Mucosa of gallbladder (tissue), 1 donor: ENCODE measurements at regions not wholly inside any gene's neighbourhood (a gene's known extent, or its start where the extent isn't known, plus 50 kb on each side); places are given as distances from the start of the nearest gene placed in this dataset.

Source experiments
- DNase-seq: peaks from one replicate; pipeline ENCODE4 v3.0.0-alpha.2; 2020; ENCODE audit warnings: low spot score
- donor health status: DM: no; HTN: no; CAD: no.

DNA sequence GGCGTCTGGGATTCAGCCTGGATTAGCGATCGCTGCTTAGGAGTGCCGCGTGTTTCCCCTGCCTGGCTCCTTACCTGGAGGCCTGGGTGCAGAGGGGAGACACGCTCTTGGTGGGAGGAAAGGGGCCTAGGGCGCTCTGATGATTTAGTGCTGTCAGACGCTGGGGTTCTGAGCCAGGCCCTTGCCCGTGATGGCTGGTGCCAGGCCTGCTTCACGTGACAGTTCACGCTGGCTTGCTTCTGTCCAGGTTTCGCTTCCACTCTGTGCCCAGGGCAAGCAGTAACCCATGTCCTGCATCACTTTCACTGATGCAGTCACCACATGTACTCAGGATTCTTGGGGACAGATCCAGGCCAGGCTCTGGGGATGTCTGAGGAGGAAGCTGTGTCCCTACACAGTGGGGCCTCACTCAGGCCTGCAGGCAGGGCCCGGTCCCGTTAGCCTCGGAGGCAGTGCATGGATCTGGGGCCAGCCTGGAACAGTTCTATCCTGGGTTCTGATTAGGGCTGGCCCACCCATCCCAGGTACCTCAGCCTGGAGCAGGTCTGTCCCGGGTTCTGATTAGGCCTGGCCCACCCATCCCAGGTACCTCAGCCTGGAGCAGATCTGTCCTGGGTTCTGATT is 1220.9 kb downstream of the BRD1 start:
- DNase-seq: no peak

DNA sequence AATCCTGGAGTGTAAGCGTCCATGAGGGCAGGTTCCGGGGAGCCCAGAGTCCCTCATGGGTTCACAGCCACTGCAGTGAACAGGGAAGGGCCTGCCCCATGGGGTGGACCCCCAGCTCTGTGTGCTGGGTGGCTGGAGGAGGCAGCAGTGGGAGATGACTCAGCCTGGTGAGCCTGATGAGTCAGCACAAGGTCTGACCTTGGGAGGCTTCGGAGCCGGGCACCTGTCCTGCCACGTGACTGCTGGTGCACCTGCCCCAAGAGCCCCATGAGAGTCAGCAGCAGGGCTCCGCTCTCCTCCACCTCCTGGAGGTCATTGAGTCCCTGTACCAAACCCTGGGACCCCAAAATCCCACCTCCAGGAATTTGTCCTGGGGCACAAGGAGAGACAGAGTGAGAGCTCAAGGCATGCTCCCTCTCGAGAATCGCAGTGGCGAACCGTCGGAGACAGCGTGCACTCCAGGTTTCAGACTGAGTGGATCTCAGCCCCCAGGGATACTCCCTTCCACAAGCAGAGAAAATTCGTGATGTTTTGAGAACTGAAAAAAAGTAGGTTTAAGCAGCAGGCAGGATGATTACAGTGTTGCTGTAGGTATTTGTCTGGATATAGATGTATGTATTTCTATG is 1221.7 kb downstream of the BRD1 start:
- DNase-seq: peak; percentile 75

DNA sequence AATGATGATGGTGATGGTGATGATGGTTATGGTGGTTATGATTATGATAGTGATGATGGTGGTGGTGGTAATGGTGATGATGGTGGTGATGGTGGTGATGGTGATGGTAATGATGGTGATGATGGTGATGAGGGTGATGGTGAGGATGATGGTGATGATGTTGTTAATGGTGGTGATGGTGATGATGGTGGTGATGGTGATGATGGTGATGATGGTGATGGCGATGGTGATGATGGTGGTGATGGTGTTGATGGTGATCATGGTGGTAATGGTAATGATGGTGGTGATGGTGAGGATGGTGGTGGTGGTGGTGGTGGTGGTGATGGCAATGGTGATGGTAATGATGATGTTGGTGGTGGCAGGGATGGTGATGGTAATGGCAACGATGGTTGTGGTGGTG is 1222.5 kb downstream of the BRD1 start:
- DNase-seq: no peak

DNA sequence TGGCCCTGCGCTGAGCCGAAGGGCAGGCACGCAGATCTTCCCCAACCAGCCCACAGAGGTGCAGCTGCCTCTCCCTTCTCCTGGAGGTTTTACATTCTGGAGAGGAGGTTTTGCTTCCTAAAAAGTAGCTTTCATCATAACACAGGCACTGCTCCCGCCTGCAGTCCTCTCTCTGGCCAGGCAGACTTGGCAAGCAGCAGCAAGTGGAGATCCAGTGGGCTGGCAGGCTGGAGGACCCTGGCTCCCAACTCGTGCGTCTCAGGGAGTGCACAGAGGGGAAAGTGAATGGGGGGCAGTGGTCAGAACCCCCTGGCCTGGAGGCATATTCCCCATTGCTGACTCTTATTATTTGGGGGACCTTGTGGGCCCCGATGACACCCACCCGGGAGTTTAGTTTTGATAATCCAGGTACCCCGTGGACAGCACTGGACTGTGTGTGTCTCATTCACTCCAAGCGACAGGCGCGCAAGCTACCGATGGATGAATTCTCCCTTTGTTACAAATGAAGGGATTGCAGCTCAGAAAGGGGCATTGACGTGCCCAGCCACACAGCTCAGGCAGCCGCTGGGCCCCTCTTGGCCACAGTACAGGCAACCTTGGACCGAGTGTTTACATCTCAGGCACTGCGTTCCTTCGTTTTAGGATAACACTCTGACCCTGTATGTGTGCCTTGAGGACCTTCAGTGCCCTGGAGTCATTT is 1223.9 kb downstream of the BRD1 start:
- DNase-seq: no peak

DNA sequence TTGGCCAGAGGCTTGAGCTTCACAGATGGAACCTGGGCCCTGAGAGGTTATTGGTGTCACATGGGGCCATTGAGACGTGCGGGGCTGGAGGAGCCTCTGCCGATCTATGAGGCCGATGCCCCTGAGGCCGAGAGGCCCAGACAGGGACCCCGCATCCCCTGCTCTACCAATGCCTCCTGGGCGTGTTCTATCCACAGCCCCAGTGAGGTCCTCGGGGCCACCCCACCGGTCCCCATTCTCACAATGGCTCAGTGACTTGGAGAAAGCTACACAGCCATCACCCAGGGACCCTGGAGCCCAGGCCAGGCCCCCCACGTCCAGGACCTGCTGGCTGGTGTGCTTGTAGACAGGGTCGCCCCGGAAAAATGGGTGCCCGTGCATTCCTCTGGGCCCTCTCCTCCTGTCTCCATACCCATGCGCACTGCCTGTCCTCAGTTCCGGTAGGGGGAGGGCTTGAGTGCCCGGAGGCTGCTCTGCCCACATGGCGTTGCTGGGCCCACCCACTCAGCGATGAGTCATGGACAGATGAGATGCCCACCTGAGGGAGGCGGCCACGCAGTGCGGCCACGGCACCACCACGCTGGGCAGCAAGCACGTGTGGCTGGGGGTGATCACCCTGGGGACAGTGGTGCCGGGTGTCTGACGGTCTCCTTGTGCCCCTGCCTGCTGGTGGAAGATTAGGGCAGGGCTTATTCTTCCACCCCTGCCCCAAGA is 1224.7 kb downstream of the BRD1 start:
- no peak for DNase-seq

DNA sequence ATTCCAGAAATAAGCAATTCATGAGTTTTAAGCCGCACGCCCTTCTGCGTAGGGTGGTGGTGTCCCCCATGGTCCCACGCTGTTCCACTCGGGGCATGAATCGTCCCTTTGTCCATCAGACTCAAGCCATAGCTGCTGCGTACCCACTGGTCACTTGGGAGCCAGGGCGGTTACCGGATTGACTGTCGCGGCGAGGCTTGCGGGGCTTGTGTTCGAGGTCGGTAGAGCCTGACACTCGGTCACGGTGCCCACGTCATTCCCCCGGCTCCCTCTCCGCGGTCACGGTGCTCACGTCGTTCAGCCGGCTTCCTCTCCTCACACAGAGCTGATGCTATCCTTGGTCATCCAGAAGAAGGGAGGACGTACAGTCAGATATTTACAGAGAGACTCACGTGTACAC is 1227.0 kb downstream of the BRD1 start:
- DNase-seq: no peak

DNA sequence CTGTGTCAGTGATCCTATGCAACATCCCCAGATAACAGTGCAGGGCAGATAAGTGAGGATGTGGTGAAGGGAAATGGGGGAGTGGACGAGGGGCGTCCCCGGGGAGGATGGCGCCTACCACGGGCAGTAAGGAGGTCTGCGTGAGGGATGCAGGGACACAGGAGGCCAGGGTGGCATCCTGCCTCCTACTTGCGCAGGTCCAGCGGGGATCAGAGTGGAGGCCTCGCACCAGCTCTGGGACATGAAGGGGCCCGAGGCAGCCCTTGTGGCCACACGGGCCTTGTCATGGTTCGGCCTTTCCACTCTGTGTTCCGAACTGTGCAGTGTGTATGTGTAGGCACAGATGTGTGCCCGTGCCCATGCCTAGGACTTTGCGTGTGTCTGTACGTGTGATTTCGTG is 1227.5 kb downstream of the BRD1 start:
- no peak for DNase-seq

DNA sequence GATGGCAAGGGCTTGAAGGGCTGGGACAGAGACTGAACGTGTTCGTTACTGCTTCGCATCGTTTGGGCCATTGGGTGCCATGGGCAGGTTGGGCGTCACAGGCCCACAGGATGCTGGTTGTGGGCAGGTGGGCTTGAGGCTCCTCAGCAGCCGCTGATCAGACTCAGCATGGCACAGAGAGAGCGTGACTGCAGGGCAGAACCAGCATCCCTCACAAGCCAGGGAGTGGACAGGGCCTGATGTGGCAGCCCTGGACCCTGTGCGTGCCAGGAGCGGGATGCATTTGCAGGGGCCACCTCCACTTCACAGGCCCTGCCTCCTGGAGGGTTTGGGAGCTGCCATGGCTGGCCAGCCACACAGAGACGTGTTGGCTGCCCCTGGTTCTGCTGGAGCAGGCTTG is 1228.3 kb downstream of the BRD1 start:
- DNase-seq: no peak

DNA sequence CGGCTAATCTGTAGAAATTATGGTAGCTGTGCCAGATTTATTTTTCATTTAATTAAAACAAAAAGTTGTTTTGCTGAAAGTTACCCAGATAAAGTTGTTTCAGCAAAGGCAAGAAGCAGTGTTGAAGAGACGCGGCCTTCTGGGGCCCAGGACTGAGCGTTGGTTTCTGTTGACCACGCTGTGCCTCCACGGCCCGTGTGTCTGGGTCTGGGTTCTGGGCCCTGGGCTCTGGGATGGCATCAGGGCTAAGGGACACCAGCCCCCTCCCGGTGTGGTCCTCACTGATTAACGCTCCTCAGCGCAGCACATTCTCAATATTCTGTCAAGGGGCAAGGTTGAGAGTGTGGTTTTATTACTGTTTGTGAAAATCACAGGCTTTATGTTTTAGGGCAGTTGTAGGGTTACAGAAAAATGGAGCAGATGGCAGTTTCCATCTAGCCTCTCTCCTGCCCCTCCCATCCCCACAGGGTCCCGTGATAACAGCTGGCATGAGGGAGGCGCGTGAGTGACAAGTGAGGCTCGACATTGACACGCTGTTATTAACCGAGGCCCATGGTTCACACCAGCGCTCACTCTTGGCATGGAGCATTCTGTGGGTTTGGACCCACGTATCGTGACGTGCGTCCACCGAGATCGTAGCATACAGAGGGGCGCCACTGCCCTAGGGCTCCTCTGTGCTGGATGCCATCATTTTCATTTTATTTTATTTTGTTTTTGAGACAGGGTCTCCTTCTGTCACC is 1231.4 kb downstream of the BRD1 start:
- DNase-seq: no peak

DNA sequence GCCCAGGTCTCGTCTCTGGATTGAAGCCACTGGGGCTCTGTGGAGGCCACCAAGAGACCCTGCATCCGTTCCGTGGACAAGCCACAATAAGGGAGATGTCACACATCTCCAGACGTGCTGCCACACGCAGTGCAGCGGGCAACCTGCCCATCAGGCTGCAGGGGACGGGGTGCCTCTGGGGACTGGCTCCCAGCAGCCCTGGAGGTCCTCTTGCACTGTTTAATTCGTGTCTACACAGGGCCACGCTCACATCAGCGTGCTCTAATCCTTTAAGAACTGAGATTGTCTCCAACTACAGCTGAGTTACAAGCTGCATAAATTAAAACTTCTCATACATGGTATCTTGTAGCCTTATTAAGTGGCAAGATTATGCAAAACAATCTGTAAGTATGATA is 1232.2 kb downstream of the BRD1 start:
- no peak for DNase-seq

DNA sequence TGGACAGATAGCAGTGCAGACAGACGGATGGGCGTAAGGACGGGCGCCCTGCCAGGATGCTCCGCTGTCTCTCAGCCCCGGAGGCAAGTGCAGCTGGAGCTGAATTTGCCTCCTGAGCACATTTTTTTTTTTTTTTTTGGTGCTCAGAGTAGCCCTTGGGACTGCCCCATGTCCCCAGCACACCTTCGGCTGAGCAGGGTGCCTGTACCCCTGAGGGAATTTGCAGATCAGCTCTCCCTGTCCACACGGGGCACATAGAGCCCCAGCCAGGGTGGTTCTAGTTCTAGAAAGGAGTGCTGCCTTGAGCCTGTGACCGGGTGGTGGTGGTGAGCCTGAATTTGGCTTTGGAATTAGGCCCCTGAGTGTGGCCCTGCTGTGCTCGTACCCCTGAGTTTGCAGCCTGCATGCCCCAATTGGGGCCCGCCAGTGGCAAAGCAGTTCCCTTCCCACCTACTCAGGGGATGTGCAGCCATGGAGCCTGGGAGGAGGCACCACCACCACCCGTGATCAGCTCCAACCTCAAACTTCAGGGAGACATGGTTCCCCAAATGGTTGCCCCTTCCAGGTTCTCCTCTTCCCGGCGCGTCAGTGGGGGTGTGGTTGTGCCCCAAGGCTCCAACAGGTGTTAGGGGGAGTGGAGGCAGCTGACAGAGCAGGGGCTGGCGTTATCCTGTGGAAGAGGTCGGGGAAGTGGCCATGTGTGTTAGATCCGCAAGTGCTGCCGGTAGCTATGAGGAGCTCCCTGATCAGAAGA is 1232.7 kb downstream of the BRD1 start:
- DNase-seq: no peak

DNA sequence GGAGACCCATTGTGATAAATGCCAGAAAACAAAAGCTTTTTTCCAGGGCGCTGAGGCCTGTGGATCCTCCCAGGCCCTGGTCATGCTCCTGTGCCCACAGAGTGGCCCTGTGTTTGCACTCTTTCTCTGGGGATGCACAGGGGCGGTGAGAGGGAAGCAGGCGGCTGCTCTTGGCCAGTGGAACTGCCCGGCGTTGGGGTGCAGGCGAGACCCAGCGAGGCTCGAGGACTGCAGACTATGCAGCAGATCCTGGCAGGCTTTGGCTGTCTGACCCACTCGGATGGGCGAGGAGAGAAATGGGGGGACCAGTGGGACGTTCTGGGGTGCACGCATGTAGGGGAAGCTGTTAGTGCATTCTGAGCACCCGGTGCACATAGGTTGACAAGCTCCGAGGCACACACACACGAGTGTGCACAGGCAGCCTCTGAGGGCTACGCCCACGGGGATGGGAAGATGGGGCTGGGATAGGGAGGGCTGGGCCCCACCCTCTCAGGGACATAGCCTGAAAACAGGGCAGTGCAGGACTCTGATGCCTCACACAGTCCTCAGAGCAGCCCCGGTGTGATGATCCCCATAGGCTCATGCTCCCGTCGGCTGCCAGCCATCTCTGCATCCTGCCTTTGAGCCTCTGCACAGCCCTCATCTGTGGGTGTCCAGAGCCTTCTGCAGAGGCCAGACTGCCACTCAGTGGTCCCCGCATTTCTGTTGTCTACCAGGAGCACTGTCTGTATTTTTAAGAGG is 1233.5 kb downstream of the BRD1 start:
- no peak for DNase-seq

DNA sequence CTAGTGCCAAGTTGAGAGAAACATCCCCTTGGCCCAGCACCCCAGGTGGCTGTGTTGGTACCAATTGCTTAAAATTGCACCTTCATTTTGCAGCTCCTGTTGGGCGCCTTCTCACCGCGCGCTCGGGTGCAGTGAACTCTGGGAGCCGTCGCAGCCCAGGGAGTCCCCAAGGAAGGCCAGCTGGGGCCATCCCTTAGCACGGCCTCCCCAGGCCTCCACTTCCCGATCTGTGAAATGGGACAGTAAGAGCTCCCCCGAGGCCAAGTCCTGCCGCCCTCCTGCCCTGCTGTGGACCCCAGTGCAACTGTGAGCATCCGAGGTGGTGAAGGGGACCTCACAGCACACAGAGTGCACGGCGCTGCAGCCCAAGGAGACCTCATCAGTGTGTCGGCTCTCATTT is 1234.1 kb downstream of the BRD1 start:
- DNase-seq: no peak

DNA sequence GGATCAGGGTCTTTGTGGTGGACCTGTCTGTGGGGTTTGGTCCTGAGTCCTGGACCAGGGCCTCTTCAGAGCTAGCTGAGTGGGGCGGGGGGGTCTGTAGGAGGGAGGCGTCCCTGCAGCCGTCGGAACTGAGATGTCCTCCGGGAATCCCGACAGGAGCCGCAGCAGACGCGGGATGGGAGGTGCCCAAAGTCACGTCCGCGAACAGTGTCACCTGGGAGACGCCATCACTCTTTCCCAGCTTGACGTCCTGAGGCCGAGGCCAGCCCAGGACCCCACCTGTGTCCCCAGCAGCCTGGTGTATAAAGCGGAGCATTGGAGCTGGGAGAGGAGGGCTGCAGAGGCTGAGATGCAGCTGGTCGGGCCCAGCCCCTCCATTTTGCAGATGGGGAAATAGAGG is 1234.7 kb downstream of the BRD1 start:
- no peak for DNase-seq

DNA sequence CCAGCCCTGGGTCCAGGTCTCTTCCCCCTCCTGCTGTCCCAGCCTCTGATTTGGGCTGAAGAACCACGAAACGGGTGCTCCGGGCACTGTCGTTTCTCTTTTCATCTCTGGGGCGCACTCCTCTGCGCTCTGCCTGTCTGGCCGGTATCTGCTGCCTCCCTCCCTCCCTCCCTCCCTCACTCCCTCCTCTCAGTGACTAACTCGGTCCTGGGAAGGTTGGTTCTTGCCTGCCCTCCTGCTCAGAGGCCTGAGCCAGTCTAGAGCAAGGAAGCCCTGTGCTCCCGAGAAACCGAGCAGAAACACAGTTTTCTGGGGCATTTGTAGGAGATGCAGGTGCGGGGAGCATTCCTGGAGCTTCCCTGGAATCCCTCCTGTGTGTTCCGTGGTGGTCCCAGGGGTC is 1235.2 kb downstream of the BRD1 start:
- DNase-seq: no peak

DNA sequence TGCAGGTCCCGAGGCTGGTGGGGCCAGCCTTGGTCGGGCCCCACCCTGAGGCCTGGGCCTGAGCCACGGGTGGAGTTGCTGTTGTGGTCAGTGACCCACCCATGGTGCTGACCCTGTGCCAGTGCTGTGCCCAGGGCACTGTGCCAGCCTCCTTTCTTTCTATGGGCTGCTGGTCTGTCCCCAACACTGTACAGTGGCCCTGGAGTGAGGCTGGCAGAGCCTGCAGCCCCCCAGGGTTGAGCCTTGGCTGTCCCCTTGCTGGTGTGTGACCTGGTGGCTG is 1235.7 kb downstream of the BRD1 start:
- DNase-seq: no peak

DNA sequence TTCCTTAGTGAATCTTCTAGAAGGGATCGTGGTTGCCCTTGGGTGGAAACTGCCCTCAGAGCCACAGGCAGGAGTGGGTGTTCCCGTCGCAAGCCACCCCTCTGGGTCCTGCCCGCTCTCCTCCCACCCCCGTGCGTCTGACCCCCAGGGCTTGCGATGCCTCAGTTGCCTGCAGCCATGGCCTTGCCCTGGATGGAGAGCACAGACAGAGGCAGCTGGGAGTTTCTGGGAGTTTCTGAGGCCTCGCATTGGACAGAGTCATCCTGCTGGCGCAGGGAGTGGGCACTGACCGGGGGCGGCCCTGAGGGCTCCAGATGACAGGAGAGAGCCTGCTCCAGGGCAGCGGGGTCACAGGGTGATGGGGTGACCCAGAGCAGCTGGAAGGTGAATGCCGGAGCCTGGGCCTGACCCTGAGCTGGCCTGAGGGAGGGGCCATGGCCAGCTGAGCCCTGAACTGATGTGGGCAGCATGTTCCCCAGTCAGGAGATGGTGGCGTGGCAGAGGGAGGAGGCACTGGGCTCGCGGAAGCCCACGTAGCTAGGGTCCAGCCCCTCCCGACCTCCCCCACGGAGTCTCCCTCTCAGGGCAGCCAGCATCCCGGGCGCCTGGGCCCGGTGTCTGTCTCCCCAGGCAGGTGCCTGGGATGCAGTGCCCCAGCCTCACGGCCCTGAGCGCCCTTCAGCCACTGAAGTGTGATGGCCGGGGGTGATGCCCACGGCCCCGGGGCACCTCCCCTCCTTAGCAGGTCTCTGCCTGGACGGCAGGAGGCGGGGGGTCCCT is 1236.2 kb downstream of the BRD1 start:
- no peak for DNase-seq

DNA sequence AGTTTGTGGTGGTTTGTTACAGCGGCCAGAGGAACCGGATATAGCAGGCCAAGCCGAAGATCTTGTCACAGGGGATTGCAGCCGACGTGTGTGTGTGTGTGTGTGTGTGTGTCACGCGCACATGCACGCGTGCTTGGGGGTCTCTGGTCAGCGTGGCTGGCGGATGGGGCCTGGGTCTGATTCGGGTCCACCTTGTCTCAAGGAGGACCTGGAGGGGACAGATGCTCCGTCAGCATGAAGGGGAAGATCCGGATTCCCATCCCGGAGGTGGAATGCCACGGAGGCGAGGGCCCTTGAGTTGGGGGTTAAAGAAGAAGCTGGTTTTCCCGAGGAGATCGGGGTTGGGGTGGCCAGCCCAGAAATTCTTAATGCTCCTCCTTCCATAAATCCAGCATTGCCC is 1237.8 kb downstream of the BRD1 start:
- DNase-seq: no peak

DNA sequence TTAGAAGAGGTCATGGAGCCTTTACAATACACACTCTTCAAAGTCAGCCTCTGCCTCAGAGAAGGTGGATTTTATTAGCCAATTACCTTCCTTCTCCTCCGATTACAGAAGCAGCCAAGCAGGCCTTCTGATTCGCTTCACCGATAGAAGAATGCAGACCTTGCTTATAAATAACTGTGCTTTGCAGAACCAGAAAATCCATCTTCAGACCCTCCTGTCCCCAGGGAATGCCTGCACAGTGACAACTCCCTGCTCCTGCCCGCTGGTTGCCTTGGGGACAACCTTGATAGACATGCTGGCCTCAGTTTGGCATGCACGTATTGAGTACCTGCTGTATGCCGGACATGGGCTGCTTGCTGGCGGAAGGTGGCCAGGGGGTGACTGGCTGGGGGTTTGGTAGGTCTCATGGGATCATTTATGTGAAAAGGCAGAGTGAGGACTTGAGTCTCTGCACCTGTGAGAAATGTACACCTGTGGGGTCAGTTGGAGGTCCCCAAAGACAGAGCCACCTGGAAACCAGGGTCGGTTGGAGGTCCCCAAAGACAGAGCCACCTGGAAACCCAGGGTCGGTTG is 1238.7 kb downstream of the BRD1 start:
- no peak for DNase-seq
